ENCODE measurements at regions not wholly inside any gene's neighbourhood (a gene's known extent, or its start where the extent isn't known, plus 50 kb on each side); places are given as distances from the start of the nearest gene placed in this dataset.

- TF ChIP-seq ETS1 (IDR thresholded peaks at IDR 0.05) = no peak
- no peak for TF ChIP-seq NANOG (IDR thresholded peaks at IDR 0.05; ENCODE audit: borderline replicate concordance)
- no peak for TF ChIP-seq EZH2phosphoT487 (IDR thresholded peaks at IDR 0.05; ENCODE audit: unreplicated experiment)
- no peak for TF ChIP-seq REST (IDR thresholded peaks at IDR 0.05; ENCODE audit: unreplicated experiment)
- no peak for TF ChIP-seq JUNB (IDR thresholded peaks at IDR 0.05; ENCODE audit: unreplicated experiment)
These were observed 95.0 kb upstream of the STK17B start for GRCh38 chr2:196266351-196266750.

GRCh38 chr2:196266855-196267254 is 95.5 kb upstream of the STK17B start:
- H3K4me1 Mint-ChIP-seq = peaks cover 7% of the 10 kb centered on the region; the same call in 2 of the 3 replicates
- Histone ChIP-seq H4K20me1 (replicated peaks; ENCODE audit: insufficient read depth) (no peaks in the 10 kb centered on the region), H3K79me2 (replicated peaks; ENCODE audit: insufficient read depth) (no peaks in the 10 kb centered on the region), H3K4me2 (no peak overlapping the region), H3K27ac (ENCODE audit: low read depth) (no peak overlapping the region), H2AFZ (no peak overlapping the region), H3K4me1 (ENCODE audit: insufficient read depth) (no peaks in the 10 kb centered on the region), H3K27me3 (ENCODE audit: insufficient read depth) (no peaks in the 10 kb centered on the region), H3K9me2 (ENCODE audit: insufficient read depth) (no peaks in the 10 kb centered on the region), H3F3A (replicated peaks; ENCODE audit: low read depth) (no peaks in the 10 kb centered on the region), H3K4me3 (no peak overlapping the region), H3K36me3 (ENCODE audit: insufficient read depth) (no peaks in the 10 kb centered on the region)
- no peak overlapping the region for H3K27ac Mint-ChIP-seq
- no peaks in the 10 kb centered on the region for H3K36me3 Mint-ChIP-seq (ENCODE audit: low read depth)
- no peak overlapping the region for H3K4me3 Mint-ChIP-seq
- no peaks in the 10 kb centered on the region for H3K9me3 Mint-ChIP-seq
- TF ChIP-seq NANOG (IDR thresholded peaks at IDR 0.05; ENCODE audit: borderline replicate concordance) (no peak), CTCF (conservative IDR thresholded peaks at IDR 0.05; ENCODE audit: low read depth in 2 of 2) (no peak), JUNB (IDR thresholded peaks at IDR 0.05; ENCODE audit: unreplicated experiment) (no peak), ZNF114 (CRISPR knock-in tag; IDR thresholded peaks at IDR 0.05) (no peak)
- DNase-seq (ENCODE audit: low spot score) = no peak
- H3K27me3 Mint-ChIP-seq (ENCODE audit: insufficient read depth, low read depth, poor library complexity) = no peaks in the 10 kb centered on the region
- ATAC-seq = no peak

More at GRCh38 chr2:196266351-196266750, 95.0 kb upstream of the STK17B start:
- no peak for DNase-seq (ENCODE audit: low spot score)
- Mint-ChIP-seq H3K27ac (no peak overlapping the region), H3K27me3 (ENCODE audit: insufficient read depth, low read depth, poor library complexity) (no peaks in the 10 kb centered on the region), H3K9me3 (no peaks in the 10 kb centered on the region), H3K36me3 (ENCODE audit: low read depth) (no peaks in the 10 kb centered on the region), H3K4me1 (peaks cover 7% of the 10 kb centered on the region; the same call in 2 of the 3 replicates), H3K4me3 (no peak overlapping the region)
- Histone ChIP-seq H3K27ac (ENCODE audit: low read depth) (no peak overlapping the region), H4K20me1 (replicated peaks; ENCODE audit: insufficient read depth) (no peaks in the 10 kb centered on the region), H2AFZ (no peak overlapping the region), H3K79me2 (replicated peaks; ENCODE audit: insufficient read depth) (no peaks in the 10 kb centered on the region), H3K27me3 (ENCODE audit: insufficient read depth) (no peaks in the 10 kb centered on the region), H3K4me3 (no peak overlapping the region), H3F3A (replicated peaks; ENCODE audit: low read depth) (no peaks in the 10 kb centered on the region), H3K4me1 (ENCODE audit: insufficient read depth) (no peaks in the 10 kb centered on the region), H3K4me2 (no peak overlapping the region), H3K36me3 (ENCODE audit: insufficient read depth) (no peaks in the 10 kb centered on the region), H3K9me2 (ENCODE audit: insufficient read depth) (no peaks in the 10 kb centered on the region)
- no peak for ATAC-seq

Data from GM23338 (cell line).